ENCODE measurements at regions not wholly inside any gene's neighbourhood (a gene's known extent, or its start where the extent isn't known, plus 50 kb on each side); places are given as distances from the start of the nearest gene placed in this dataset.

DNA sequence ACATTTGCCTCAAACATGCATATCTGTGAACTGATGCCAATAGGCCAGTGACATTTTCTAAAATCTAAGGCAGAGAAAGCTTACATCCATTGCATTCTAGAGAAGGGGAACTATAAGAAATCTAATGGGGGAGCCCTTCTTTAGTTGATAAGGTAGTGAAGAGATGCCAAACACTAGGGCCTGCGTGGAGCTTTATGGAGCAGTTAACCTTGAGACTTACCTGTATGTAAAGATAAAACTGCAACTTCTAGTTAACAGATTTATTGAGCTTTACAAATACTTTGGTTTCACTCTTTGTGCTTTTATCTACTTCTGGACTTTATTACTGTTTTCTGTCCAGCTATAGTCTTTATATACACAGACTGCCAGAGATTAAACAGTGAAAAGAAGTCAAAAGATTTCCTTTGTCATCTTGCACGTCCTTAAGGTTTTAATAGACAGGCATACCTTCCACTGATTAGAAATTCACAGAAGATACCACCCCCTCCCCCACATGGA lies 457.6 kb downstream of the KLF12 start:
- no peaks in the 10 kb centered on the region for H3K4me1 ChIP-seq (ENCODE audit: control insufficient read depth in 1 of 2, insufficient read depth in 2 of 2, low read length in 2 of 2)
- no peak overlapping the region for H3K4me3 ChIP-seq (replicated peaks in 1 of 2; ENCODE audit: low read depth in 1 of 2, low read length in 2 of 2)
- TF ChIP-seq SRF (IDR thresholded peaks at IDR 0.05; ENCODE audit: low read depth): no peak
- TF ChIP-seq, protein P1, sequence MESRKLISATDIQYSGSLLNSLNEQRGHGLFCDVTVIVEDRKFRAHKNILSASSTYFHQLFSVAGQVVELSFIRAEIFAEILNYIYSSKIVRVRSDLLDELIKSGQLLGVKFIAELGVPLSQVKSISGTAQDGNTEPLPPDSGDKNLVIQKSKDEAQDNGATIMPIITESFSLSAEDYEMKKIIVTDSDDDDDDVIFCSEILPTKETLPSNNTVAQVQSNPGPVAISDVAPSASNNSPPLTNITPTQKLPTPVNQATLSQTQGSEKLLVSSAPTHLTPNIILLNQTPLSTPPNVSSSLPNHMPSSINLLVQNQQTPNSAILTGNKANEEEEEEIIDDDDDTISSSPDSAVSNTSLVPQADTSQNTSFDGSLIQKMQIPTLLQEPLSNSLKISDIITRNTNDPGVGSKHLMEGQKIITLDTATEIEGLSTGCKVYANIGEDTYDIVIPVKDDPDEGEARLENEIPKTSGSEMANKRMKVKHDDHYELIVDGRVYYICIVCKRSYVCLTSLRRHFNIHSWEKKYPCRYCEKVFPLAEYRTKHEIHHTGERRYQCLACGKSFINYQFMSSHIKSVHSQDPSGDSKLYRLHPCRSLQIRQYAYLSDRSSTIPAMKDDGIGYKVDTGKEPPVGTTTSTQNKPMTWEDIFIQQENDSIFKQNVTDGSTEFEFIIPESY (IDR thresholded peaks at IDR 0.05; ENCODE audit: extremely low read depth, insufficient replicate concordance, low read length): no peak
- TF ChIP-seq, protein P2, sequence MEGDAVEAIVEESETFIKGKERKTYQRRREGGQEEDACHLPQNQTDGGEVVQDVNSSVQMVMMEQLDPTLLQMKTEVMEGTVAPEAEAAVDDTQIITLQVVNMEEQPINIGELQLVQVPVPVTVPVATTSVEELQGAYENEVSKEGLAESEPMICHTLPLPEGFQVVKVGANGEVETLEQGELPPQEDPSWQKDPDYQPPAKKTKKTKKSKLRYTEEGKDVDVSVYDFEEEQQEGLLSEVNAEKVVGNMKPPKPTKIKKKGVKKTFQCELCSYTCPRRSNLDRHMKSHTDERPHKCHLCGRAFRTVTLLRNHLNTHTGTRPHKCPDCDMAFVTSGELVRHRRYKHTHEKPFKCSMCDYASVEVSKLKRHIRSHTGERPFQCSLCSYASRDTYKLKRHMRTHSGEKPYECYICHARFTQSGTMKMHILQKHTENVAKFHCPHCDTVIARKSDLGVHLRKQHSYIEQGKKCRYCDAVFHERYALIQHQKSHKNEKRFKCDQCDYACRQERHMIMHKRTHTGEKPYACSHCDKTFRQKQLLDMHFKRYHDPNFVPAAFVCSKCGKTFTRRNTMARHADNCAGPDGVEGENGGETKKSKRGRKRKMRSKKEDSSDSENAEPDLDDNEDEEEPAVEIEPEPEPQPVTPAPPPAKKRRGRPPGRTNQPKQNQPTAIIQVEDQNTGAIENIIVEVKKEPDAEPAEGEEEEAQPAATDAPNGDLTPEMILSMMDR (IDR thresholded peaks at IDR 0.05 in 2 of 3, conservative IDR thresholded peaks at IDR 0.05 in 1 of 3; ENCODE audit: borderline replicate concordance in 1 of 3, insufficient read depth in 1 of 3, low read depth in 2 of 3, low read length in 2 of 3): no peak
- TF ChIP-seq EZH2phosphoT487 (IDR thresholded peaks at IDR 0.05; ENCODE audit: borderline replicate concordance): no peak
- TF ChIP-seq ZFX (IDR thresholded peaks at IDR 0.05): no peak
- no peak for TF ChIP-seq YY1 (IDR thresholded peaks at IDR 0.05; ENCODE audit: extremely low read depth, insufficient replicate concordance, low read depth, low read length)
- TF ChIP-seq POLR2AphosphoS5 (IDR thresholded peaks at IDR 0.05; ENCODE audit: low read depth, low read length): no peak
- no peak for TF ChIP-seq SIN3A (IDR thresholded peaks at IDR 0.05; ENCODE audit: low read depth)
- no peak for TF ChIP-seq ELF1 (IDR thresholded peaks at IDR 0.05; ENCODE audit: borderline replicate concordance, low read depth)
- TF ChIP-seq, protein P3, sequence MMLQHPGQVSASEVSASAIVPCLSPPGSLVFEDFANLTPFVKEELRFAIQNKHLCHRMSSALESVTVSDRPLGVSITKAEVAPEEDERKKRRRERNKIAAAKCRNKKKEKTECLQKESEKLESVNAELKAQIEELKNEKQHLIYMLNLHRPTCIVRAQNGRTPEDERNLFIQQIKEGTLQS (IDR thresholded peaks at IDR 0.05): no peak
- RAD21 ChIA-PET (ENCODE audit: low non-redundant PET in 1 of 2, low total read pairs in 2 of 2, uncharacterized antibody in 2 of 2, unreplicated experiment in 2 of 2): no interaction called here
- H2AFZ ChIP-seq (ENCODE audit: low read depth, low read length, poor library complexity, severe bottlenecking): no peak overlapping the region
- DNase-seq (ENCODE audit: low read depth, low spot score) (no peak), ATAC-seq (no peak)
- no peak overlapping the region for H3K27ac ChIP-seq (ENCODE audit: low read depth, low read length)
- CTCF ChIA-PET: no interaction called here
- no peaks in the 10 kb centered on the region for H3K9me2 ChIP-seq (ENCODE audit: insufficient read depth)
- intact Hi-C loops (cut with micrococcal nuclease): no loop called here
- no peaks in the 10 kb centered on the region for H3K36me3 ChIP-seq (ENCODE audit: control insufficient read depth in 1 of 2, insufficient read depth in 2 of 2, low read length in 2 of 2)
- H3K9ac ChIP-seq (ENCODE audit: low read length): no peak overlapping the region
- H4K20me1 ChIP-seq (ENCODE audit: insufficient read depth): no peaks in the 10 kb centered on the region
- no peaks in the 10 kb centered on the region for H3K79me2 ChIP-seq (ENCODE audit: insufficient read depth, low read length)
- no peaks in the 10 kb centered on the region for H3K9me3 ChIP-seq (ENCODE audit: control insufficient read depth in 1 of 2, insufficient read depth in 1 of 2, low read depth in 1 of 2, low read length in 2 of 2)
- H3K4me2 ChIP-seq (ENCODE audit: low read length): no peak overlapping the region
- POLR2A ChIA-PET: no interaction called here
- H3K27me3 ChIP-seq (ENCODE audit: insufficient read depth, low read length): no peaks in the 10 kb centered on the region
- BruUV-seq (replicated peaks): no TSS peak

All from HCT116 (cell line).